HepG2 (cell line): ENCODE measurements at regions not wholly inside any gene's neighbourhood (a gene's known extent, or its start where the extent isn't known, plus 50 kb on each side); places are given as distances from the start of the nearest gene placed in this dataset.

Experiments used
- ATAC-seq: fragments of 200-7000 bp; cut with Tn5 transposase; 3 replicates; pipeline ENCODE4 v1.9.1; 2020; ENCODE audit warnings: mild to moderate bottlenecking, moderate library complexity
- BruUV-seq: library from RNA; stranded (reverse); fragments of 400-500 nt; replicated peaks from 2 replicates; lab custom pipeline; 2021; lab: Mats Ljungman, UMichigan
- CTCF ChIA-PET: fragments of 300-600 bp; formaldehyde crosslinking; extraction: SDS; loops from one replicate; lab custom pipeline; 2021; ENCODE audit warnings: low total read pairs, inconsistent platforms, low intra/inter-chr PET ratio; lab: Yijun Ruan, JAX
- POLR2A ChIA-PET: fragments of 350-600 bp; sonication (Branson Sonifier 250); formaldehyde crosslinking; loops from one replicate; lab custom pipeline; 2020; ENCODE audit warnings: antibody characterized with exemption, inconsistent platforms; lab: Yijun Ruan, JAX
- DNase-seq: peaks from one replicate; pipeline ENCODE4 v3.0.0-alpha.2; 2015; ENCODE audit warnings: low spot score
- FAIRE-seq: peaks from 3 replicates; lab custom pipeline; 2011; peaks lifted over from hg19 to GRCh38; lab: Jason Lieb, UNC
- H2AFZ ChIP-seq: one replicate; pipeline ENCODE4 v1.6.1; 2011; ENCODE audit warnings: low read length, inconsistent platforms
- H3K27ac ChIP-seq: fragments of 300-600 bp; 3 replicates; pipeline ENCODE4 v1.8.0; 2011; ENCODE audit warnings: mixed run types, mild to moderate bottlenecking, mixed read lengths, low read length, inconsistent platforms; ENCODE audit not compliant: insufficient read depth; ENCODE audit errors: extremely low read length
- H3K27me3 ChIP-seq, 2 experiments: fragments of 200-600 bp in 1 of 2; 2 replicates in 1 of 2; 3 replicates in 1 of 2; pipeline versions ENCODE4 v1.6.0 to v1.8.0; 2011; ENCODE audit warnings: low read length in 2 of 2, mild to moderate bottlenecking in 2 of 2, moderate library complexity in 2 of 2, inconsistent platforms in 1 of 2; ENCODE audit not compliant: insufficient read depth in 2 of 2, control insufficient read depth in 1 of 2
- H3K36me3 ChIP-seq, 2 experiments: fragments of 200-600 bp in 1 of 2; replicated peaks in 1 of 2; 2 replicates in 1 of 2; 3 replicates in 1 of 2; pipeline versions ENCODE4 v1.5.1 to v1.8.0; 2011; ENCODE audit warnings: low read length in 2 of 2, inconsistent platforms in 1 of 2; ENCODE audit not compliant: insufficient read depth in 2 of 2, control insufficient read depth in 1 of 2
- H3K4me1 ChIP-seq: 2 replicates; pipeline ENCODE4 v1.5.1; 2012; ENCODE audit warnings: low read length, inconsistent platforms; ENCODE audit not compliant: insufficient read depth
- H3K4me2 ChIP-seq: 2 replicates; pipeline ENCODE4 v1.6.0; 2011; ENCODE audit warnings: low read depth, low read length, inconsistent platforms
- H3K4me3 ChIP-seq, 3 experiments: fragments of 200-600 bp in 1 of 3; sonication (generic), shearing (Covaris generic) in 1 of 3; replicated peaks in 1 of 3; 2 replicates each; pipeline ENCODE4 v1.5.1; 2011 to 2016; ENCODE audit warnings: low read length in 3 of 3, inconsistent platforms in 2 of 3, low read depth in 2 of 3, mild to moderate bottlenecking in 2 of 3, control low read depth in 1 of 3, mixed read lengths in 1 of 3; ENCODE audit not compliant: insufficient read depth in 1 of 3
- H3K79me2 ChIP-seq: one replicate; pipeline ENCODE4 v1.6.1; 2011; ENCODE audit warnings: low read length, inconsistent platforms; ENCODE audit not compliant: insufficient read depth
- H3K9ac ChIP-seq: 2 replicates; pipeline ENCODE4 v1.6.0; 2011; ENCODE audit warnings: mild to moderate bottlenecking, low read depth, low read length, inconsistent platforms; ENCODE audit not compliant: insufficient read depth
- H3K9me3 ChIP-seq: 2 replicates; pipeline ENCODE4 v1.5.1; 2012; ENCODE audit warnings: mild to moderate bottlenecking, low read length
- H4K20me1 ChIP-seq: 2 replicates; pipeline ENCODE4 v1.6.0; 2011; ENCODE audit warnings: inconsistent platforms, mild to moderate bottlenecking, low read length, moderate library complexity; ENCODE audit not compliant: insufficient read depth
- EED ChIP-seq: sonication (generic); formaldehyde crosslinking; IDR thresholded peaks from 2 replicates; pipeline ENCODE4 v1.5.0; 2020; ENCODE audit warnings: mild to moderate bottlenecking, missing genetic modification reagents
- FOXK1 ChIP-seq: sonication (generic); formaldehyde crosslinking; IDR thresholded peaks from 2 replicates; pipeline ENCODE4 v1.4.0; 2020; ENCODE audit warnings: low read depth, missing genetic modification reagents, borderline replicate concordance
- SAP130 ChIP-seq: IDR thresholded peaks from 2 replicates; pipeline ENCODE4 v1.6.1; 2016; ENCODE audit warnings: low read depth
- TEAD2 ChIP-seq: sonication (generic); formaldehyde crosslinking; IDR thresholded peaks from 2 replicates; pipeline ENCODE4 v1.9.0; 2021; ENCODE audit warnings: missing genetic modification reagents
- ZNF160 ChIP-seq: sonication (generic); formaldehyde crosslinking; IDR thresholded peaks from 2 replicates; pipeline ENCODE4 v1.8.0; 2022; ENCODE audit warnings: mild to moderate bottlenecking, inconsistent platforms, missing genetic modification reagents
- ZNF329 ChIP-seq: sonication (generic); formaldehyde crosslinking; IDR thresholded peaks from 2 replicates; pipeline ENCODE4 v1.9.0; 2021; ENCODE audit warnings: low read depth, mild to moderate bottlenecking, missing genetic modification reagents
- ZNF737 ChIP-seq: sonication (generic); formaldehyde crosslinking; IDR thresholded peaks from 2 replicates; pipeline ENCODE4 v1.5.0; 2020; ENCODE audit warnings: missing genetic modification reagents, mild to moderate bottlenecking, borderline replicate concordance
- WGBS: methylation state at CpG from one replicate; pipeline ENCODE4 v1.1.6; 2017; ENCODE audit warnings: low lambda C conversion rate; 5-methylcytosine and 5-hydroxymethylcytosine counted together
- in situ Hi-C: cut with HindIII; loops from 2 replicates; pipeline ENCODE4 v1.10.0; 2017; ENCODE audit warnings: low pct_unique_long_range_greater_than_20kb; ENCODE audit not compliant: extremely low pct_ligation_motif_present
- intact Hi-C: fragments of 100-400 bp; cut with micrococcal nuclease; formaldehyde crosslinking; loops from one replicate; pipeline ENCODE4 v1.10.0; 2022; ENCODE audit not compliant: unreplicated experiment
- TF ChIP-seq, protein P1 (sequence below): IDR thresholded peaks from 2 replicates; pipeline ENCODE4 v1.6.1; 2016; ENCODE audit warnings: low read depth
- TF ChIP-seq, protein P2 (sequence below): sonication (generic); formaldehyde crosslinking; conservative IDR thresholded peaks from 2 replicates; pipeline ENCODE4 v1.4.0; 2020; ENCODE audit warnings: missing genetic modification reagents

DNA sequence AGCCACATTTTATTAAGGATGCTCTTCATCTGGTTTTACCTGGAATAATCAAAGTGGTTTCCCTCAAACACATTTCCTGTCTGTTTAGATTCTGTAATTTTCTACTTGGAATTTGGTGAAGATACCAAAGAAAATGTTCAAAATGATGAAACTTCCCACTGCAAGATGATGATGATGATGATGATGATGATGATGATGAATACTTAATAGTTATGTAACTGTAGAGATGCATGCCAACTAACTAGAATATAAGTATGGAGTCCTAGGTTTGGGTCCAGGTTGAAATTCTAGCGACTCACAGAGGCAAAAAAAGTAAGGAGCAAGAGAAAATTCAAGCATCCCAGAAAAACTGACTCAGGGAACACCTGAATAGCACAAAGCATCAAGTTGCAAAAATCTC, 104.0 kb upstream of the KIAA1217 start (continued):
- TF ChIP-seq FOXK1 (CRISPR knock-in tag) = no peak
- TF ChIP-seq, all 625 proteins: peak for 1

DNA sequence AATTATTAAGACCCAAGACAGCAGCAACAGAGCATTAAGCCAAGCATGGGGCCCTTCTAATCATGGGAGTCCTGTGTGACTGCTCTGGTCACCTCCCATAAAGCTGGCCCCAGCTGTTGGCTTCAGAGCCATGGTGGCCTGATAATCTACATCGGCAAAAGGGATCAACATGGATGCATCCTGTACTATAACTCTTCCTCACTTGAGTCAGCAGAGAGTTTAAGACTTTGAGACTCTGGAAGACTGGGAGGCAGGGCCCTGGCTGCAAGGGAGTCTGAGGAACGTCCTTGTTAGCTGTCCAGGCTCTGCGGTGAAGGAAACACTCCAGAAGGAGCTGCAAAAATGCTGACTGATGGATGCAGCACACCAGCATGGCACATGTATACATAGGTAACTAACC, 95.0 kb upstream of the KIAA1217 start:
- no peaks in the 10 kb centered on the region for H3K27me3 ChIP-seq
- no peak overlapping the region for H2AFZ ChIP-seq
- 39% methylated on average over 3 of the region's 3 CpGs for WGBS
- FAIRE-seq = no peak
- intact Hi-C loops = no loop called here
- no peak overlapping the region for H3K4me2 ChIP-seq
- H3K9me3 ChIP-seq = no peaks in the 10 kb centered on the region
- no peaks in the 10 kb centered on the region for H3K79me2 ChIP-seq
- TF ChIP-seq, protein P1, sequence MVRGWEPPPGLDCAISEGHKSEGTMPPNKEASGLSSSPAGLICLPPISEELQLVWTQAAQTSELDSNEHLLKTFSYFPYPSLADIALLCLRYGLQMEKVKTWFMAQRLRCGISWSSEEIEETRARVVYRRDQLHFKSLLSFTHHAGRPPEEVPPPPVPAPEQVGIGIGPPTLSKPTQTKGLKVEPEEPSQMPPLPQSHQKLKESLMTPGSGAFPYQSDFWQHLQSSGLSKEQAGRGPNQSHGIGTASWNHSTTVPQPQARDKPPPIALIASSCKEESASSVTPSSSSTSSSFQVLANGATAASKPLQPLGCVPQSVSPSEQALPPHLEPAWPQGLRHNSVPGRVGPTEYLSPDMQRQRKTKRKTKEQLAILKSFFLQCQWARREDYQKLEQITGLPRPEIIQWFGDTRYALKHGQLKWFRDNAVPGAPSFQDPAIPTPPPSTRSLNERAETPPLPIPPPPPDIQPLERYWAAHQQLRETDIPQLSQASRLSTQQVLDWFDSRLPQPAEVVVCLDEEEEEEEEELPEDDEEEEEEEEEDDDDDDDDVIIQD = no peak
- TF ChIP-seq SAP130 (CRISPR knock-in tag) = no peak
- ChIA-PET POLR2A (no interaction called here), CTCF (no interaction called here)
- no peak overlapping the region for H3K27ac ChIP-seq
- H3K9ac ChIP-seq = no peak overlapping the region
- no peak overlapping the region for H3K4me3 ChIP-seq
- ATAC-seq = no peak
- no TSS peak for BruUV-seq
- in situ Hi-C loops = no loop called here
- no peaks in the 10 kb centered on the region for H3K36me3 ChIP-seq
- H4K20me1 ChIP-seq = no peaks in the 10 kb centered on the region
- DNase-seq = no peak
- peaks cover 9% of the 10 kb centered on the region; the same call in 1 of the 2 replicates for H3K4me1 ChIP-seq

DNA sequence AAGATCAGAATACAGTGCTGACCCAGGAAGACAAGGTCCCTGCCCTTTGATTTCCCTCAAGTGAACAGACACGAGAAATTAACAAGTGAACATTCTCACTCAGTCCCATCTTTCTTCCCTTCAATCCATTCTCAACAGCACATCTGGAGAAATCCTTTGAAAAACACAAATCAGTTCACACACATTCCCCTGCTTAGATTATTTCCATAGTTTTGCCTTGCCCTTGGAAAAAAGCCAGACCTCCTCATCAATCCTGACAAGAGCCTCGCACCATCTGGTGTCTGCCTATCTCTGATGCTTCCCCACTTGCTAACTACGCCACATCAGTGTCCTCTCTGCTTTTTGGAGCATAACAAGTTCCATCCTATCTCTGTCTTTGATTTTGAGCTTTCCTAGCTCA, 94.4 kb upstream of the KIAA1217 start:
- Histone ChIP-seq H4K20me1 (no peaks in the 10 kb centered on the region), H2AFZ (no peak overlapping the region), H3K4me1 (peaks cover 5% of the 10 kb centered on the region; the same call in 1 of the 2 replicates), H3K9me3 (no peaks in the 10 kb centered on the region), H3K4me3 (no peak overlapping the region), H3K27ac (no peak overlapping the region), H3K4me2 (no peak overlapping the region), H3K79me2 (no peaks in the 10 kb centered on the region), H3K27me3 (no peaks in the 10 kb centered on the region; a peak in 1 of 5 replicates), H3K36me3 (no peaks in the 10 kb centered on the region), H3K9ac (no peak overlapping the region)
- BruUV-seq = no TSS peak
- no peak for FAIRE-seq
- no peak for ATAC-seq
- POLR2A ChIA-PET = no interaction called here
- CTCF ChIA-PET = no interaction called here
- intact Hi-C loops = no loop called here
- DNase-seq = no peak
- 4% methylated on average over 3 of the region's 3 CpGs for WGBS
- in situ Hi-C loops = no loop called here
- no peak for TF ChIP-seq ZNF329
- no peak for TF ChIP-seq ZNF160 (CRISPR knock-in tag)
- no peak for TF ChIP-seq TEAD2 (CRISPR knock-in tag)
- no peak for TF ChIP-seq ZNF737
- no peak for TF ChIP-seq EED
- TF ChIP-seq, protein P2, sequence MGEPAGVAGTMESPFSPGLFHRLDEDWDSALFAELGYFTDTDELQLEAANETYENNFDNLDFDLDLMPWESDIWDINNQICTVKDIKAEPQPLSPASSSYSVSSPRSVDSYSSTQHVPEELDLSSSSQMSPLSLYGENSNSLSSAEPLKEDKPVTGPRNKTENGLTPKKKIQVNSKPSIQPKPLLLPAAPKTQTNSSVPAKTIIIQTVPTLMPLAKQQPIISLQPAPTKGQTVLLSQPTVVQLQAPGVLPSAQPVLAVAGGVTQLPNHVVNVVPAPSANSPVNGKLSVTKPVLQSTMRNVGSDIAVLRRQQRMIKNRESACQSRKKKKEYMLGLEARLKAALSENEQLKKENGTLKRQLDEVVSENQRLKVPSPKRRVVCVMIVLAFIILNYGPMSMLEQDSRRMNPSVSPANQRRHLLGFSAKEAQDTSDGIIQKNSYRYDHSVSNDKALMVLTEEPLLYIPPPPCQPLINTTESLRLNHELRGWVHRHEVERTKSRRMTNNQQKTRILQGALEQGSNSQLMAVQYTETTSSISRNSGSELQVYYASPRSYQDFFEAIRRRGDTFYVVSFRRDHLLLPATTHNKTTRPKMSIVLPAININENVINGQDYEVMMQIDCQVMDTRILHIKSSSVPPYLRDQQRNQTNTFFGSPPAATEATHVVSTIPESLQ (CRISPR knock-in tag) = no peak
